Nephron progenitor cell (in vitro differentiated cells): ENCODE measurements at regions not wholly inside any gene's neighbourhood (a gene's known extent, or its start where the extent isn't known, plus 50 kb on each side); places are given as distances from the start of the nearest gene placed in this dataset.

Experiments used
- DNase-seq: peaks from one replicate; pipeline ENCODE4 v3.0.0; 2021
- H3K27ac Mint-ChIP-seq: 2 replicates; pipeline ENCODE4 v1.8.0; 2021; ENCODE audit warnings: mild to moderate bottlenecking, moderate library complexity, mixed read lengths
- H3K27me3 Mint-ChIP-seq: 2 replicates; pipeline ENCODE4 v1.8.0; 2021; ENCODE audit warnings: mild to moderate bottlenecking, low read depth, mixed read lengths; ENCODE audit not compliant: poor library complexity
- H3K36me3 Mint-ChIP-seq: 2 replicates; pipeline ENCODE4 v1.8.0; 2021; ENCODE audit warnings: low read depth, mixed read lengths
- H3K4me1 Mint-ChIP-seq: 2 replicates; pipeline ENCODE4 v1.8.0; 2021; ENCODE audit warnings: mixed read lengths
- H3K4me3 Mint-ChIP-seq: 2 replicates; pipeline ENCODE4 v1.8.0; 2021; ENCODE audit warnings: mild to moderate bottlenecking, moderate library complexity, mixed read lengths
- H3K9me3 Mint-ChIP-seq: 2 replicates; pipeline ENCODE4 v1.8.0; 2021; ENCODE audit warnings: mild to moderate bottlenecking, moderate library complexity, mixed read lengths
- TF ChIP-seq, protein P1 (sequence below): fragments of 200-600 bp; sonication (generic); IDR thresholded peaks from 2 replicates; pipeline ENCODE4 v1.5.0; 2021; ENCODE audit warnings: antibody characterized with exemption

- DNase-seq, result no peak
- peaks cover 20% of the 10 kb centered on the region for H3K9me3 Mint-ChIP-seq
These were observed 218.0 kb upstream of the ZFHX3 start for GRCh38 chr16:73265935-73266334.

GRCh38 chr16:73265124-73265837, 217.4 kb upstream of the ZFHX3 start:
- Mint-ChIP-seq H3K4me3 (no peak overlapping the region), H3K4me1 (no peaks in the 10 kb centered on the region), H3K9me3 (peaks cover 20% of the 10 kb centered on the region), H3K36me3 (no peaks in the 10 kb centered on the region), H3K27ac (no peak overlapping the region), H3K27me3 (peaks cover 19% of the 10 kb centered on the region)
- TF ChIP-seq, protein P1, sequence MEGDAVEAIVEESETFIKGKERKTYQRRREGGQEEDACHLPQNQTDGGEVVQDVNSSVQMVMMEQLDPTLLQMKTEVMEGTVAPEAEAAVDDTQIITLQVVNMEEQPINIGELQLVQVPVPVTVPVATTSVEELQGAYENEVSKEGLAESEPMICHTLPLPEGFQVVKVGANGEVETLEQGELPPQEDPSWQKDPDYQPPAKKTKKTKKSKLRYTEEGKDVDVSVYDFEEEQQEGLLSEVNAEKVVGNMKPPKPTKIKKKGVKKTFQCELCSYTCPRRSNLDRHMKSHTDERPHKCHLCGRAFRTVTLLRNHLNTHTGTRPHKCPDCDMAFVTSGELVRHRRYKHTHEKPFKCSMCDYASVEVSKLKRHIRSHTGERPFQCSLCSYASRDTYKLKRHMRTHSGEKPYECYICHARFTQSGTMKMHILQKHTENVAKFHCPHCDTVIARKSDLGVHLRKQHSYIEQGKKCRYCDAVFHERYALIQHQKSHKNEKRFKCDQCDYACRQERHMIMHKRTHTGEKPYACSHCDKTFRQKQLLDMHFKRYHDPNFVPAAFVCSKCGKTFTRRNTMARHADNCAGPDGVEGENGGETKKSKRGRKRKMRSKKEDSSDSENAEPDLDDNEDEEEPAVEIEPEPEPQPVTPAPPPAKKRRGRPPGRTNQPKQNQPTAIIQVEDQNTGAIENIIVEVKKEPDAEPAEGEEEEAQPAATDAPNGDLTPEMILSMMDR, result no peak
- no peak for DNase-seq

More at GRCh38 chr16:73265935-73266334, 218.0 kb upstream of the ZFHX3 start:
- Mint-ChIP-seq H3K27ac (no peak overlapping the region), H3K27me3 (peaks cover 18% of the 10 kb centered on the region), H3K36me3 (no peaks in the 10 kb centered on the region), H3K4me1 (no peaks in the 10 kb centered on the region), H3K4me3 (no peak overlapping the region)
- TF ChIP-seq, protein P1, result no peak

- Mint-ChIP-seq H3K4me1 (no peaks in the 10 kb centered on the region), H3K9me3 (peaks cover 20% of the 10 kb centered on the region), H3K36me3 (no peaks in the 10 kb centered on the region), H3K4me3 (no peak overlapping the region), H3K27me3 (peaks cover 25% of the 10 kb centered on the region), H3K27ac (no peak overlapping the region)
- TF ChIP-seq, protein P1, result no peak
- no peak for DNase-seq
These were observed 215.0 kb upstream of the ZFHX3 start for GRCh38 chr16:73262931-73263330.

- Mint-ChIP-seq H3K9me3 (peaks cover 9% of the 10 kb centered on the region), H3K36me3 (no peaks in the 10 kb centered on the region), H3K4me1 (no peaks in the 10 kb centered on the region), H3K27me3 (peaks cover 15% of the 10 kb centered on the region), H3K27ac (no peak overlapping the region), H3K4me3 (no peak overlapping the region)
- TF ChIP-seq, protein P1, result no peak
- no peak for DNase-seq
These were observed 207.1 kb upstream of the ZFHX3 start for GRCh38 chr16:73255031-73255430.

- Mint-ChIP-seq H3K4me1 (no peaks in the 10 kb centered on the region), H3K36me3 (no peaks in the 10 kb centered on the region), H3K9me3 (peaks cover 19% of the 10 kb centered on the region), H3K4me3 (no peak overlapping the region), H3K27me3 (peaks cover 16% of the 10 kb centered on the region), H3K27ac (no peak overlapping the region)
- TF ChIP-seq, protein P1, result no peak
- no peak for DNase-seq
These were observed 206.1 kb upstream of the ZFHX3 start for GRCh38 chr16:73253922-73254480.

- Mint-ChIP-seq H3K4me1 (no peaks in the 10 kb centered on the region), H3K27ac (no peak overlapping the region), H3K27me3 (peaks cover 10% of the 10 kb centered on the region), H3K4me3 (no peak overlapping the region), H3K9me3 (peaks cover 19% of the 10 kb centered on the region), H3K36me3 (no peaks in the 10 kb centered on the region)
- TF ChIP-seq, protein P1, result no peak
- DNase-seq, result no peak
These were observed 204.5 kb upstream of the ZFHX3 start for GRCh38 chr16:73252446-73252845.
